H9 (cell line): ENCODE measurements at regions not wholly inside any gene's neighbourhood (a gene's known extent, or its start where the extent isn't known, plus 50 kb on each side); places are given as distances from the start of the nearest gene placed in this dataset.

Source experiments
- DNase-seq: peaks from one replicate; pipeline ENCODE4 v3.0.0-alpha.2; 2017
- H2AFZ ChIP-seq: one replicate; pipeline ENCODE4 v1.6.1; 2013; ENCODE audit warnings: mild to moderate bottlenecking, low read length, control low read depth, moderate library complexity
- H2AK5ac ChIP-seq: 2 replicates; pipeline ENCODE4 v1.6.1; 2013; ENCODE audit warnings: low read length, control low read depth, mixed read lengths; ENCODE audit not compliant: insufficient read length
- H2BK120ac ChIP-seq: one replicate; pipeline ENCODE4 v1.6.1; 2013; ENCODE audit warnings: low read depth, mild to moderate bottlenecking, low read length, control low read depth, inconsistent platforms; ENCODE audit not compliant: poor library complexity, severe bottlenecking
- H2BK12ac ChIP-seq: 2 replicates; pipeline ENCODE4 v1.6.1; 2013; ENCODE audit warnings: low read length, control low read depth, mixed read lengths, low read depth; ENCODE audit not compliant: insufficient read length
- H2BK15ac ChIP-seq: 2 replicates; pipeline ENCODE4 v1.6.1; 2013; ENCODE audit warnings: low read depth, low read length, control low read depth
- H2BK20ac ChIP-seq: one replicate; pipeline ENCODE4 v1.6.1; 2013; ENCODE audit warnings: low read depth, mild to moderate bottlenecking, low read length, control low read depth, inconsistent platforms; ENCODE audit not compliant: poor library complexity, severe bottlenecking
- H2BK5ac ChIP-seq: 2 replicates; pipeline ENCODE4 v1.6.1; 2013; ENCODE audit warnings: low read length, control low read depth, mixed read lengths; ENCODE audit not compliant: insufficient read length
- H3K14ac ChIP-seq: 2 replicates; pipeline ENCODE4 v1.6.1; 2013; ENCODE audit warnings: low read length, control low read depth; ENCODE audit not compliant: insufficient read depth
- H3K18ac ChIP-seq: 2 replicates; pipeline ENCODE4 v1.6.1; 2013; ENCODE audit warnings: low read depth, mild to moderate bottlenecking, mixed read lengths, low read length, control low read depth; ENCODE audit not compliant: insufficient read length
- H3K23ac ChIP-seq: 2 replicates; pipeline ENCODE4 v1.6.1; 2013; ENCODE audit warnings: low read length, control low read depth, mixed read lengths, low read depth; ENCODE audit not compliant: insufficient read length
- H3K23me2 ChIP-seq: 2 replicates; pipeline ENCODE4 v1.6.1; 2013; ENCODE audit warnings: low read depth, mild to moderate bottlenecking, mixed read lengths, low read length, control low read depth; ENCODE audit not compliant: insufficient read length, poor library complexity, severe bottlenecking
- H3K27ac ChIP-seq: 2 replicates; pipeline ENCODE4 v1.5.1; 2013; ENCODE audit warnings: low read length, control low read depth, mixed read lengths, low read depth; ENCODE audit not compliant: insufficient read length
- H3K27me3 ChIP-seq: 2 replicates; pipeline ENCODE4 v1.6.1; 2013; ENCODE audit warnings: low read length, control low read depth, inconsistent platforms; ENCODE audit not compliant: insufficient read depth
- H3K4ac ChIP-seq: 2 replicates; pipeline ENCODE4 v1.6.1; 2013; ENCODE audit warnings: low read depth, mild to moderate bottlenecking, control low read depth, inconsistent platforms, low read length, moderate library complexity
- H3K4me1 ChIP-seq: 2 replicates; pipeline ENCODE4 v1.6.1; 2013; ENCODE audit warnings: low read length, control low read depth, inconsistent platforms; ENCODE audit not compliant: insufficient read depth
- H3K4me2 ChIP-seq: 2 replicates; pipeline ENCODE4 v1.6.1; 2013; ENCODE audit warnings: low read length, control low read depth, mixed read lengths; ENCODE audit not compliant: insufficient read length, insufficient read depth
- H3K56ac ChIP-seq: 2 replicates; pipeline ENCODE4 v1.6.1; 2013; ENCODE audit warnings: low read depth, mild to moderate bottlenecking, mixed read lengths, low read length, control low read depth; ENCODE audit not compliant: insufficient read length
- H3K79me1 ChIP-seq: 2 replicates; pipeline ENCODE4 v1.6.1; 2013; ENCODE audit warnings: low read depth, mild to moderate bottlenecking, moderate library complexity, low read length, control low read depth, inconsistent platforms; ENCODE audit not compliant: insufficient read depth, poor library complexity, severe bottlenecking
- H3K79me2 ChIP-seq: 2 replicates; pipeline ENCODE4 v1.6.1; 2013; ENCODE audit warnings: low read length, control low read depth, inconsistent platforms; ENCODE audit not compliant: insufficient read depth
- H3K9ac ChIP-seq: 2 replicates; pipeline ENCODE4 v1.6.1; 2013; ENCODE audit warnings: low read length, control low read depth, mixed read lengths; ENCODE audit not compliant: insufficient read length; ENCODE audit errors: extremely low read depth
- H3K9me3 ChIP-seq: one replicate; pipeline ENCODE4 v1.6.1; 2013; ENCODE audit warnings: low read depth, low read length, inconsistent platforms; ENCODE audit not compliant: control insufficient read depth
- H3T11ph ChIP-seq: one replicate; pipeline ENCODE4 v1.6.1; 2013; ENCODE audit warnings: mild to moderate bottlenecking, low read length, control low read depth, inconsistent platforms
- H4K20me1 ChIP-seq: one replicate; pipeline ENCODE4 v1.6.1; 2013; ENCODE audit not compliant: control insufficient read depth, insufficient read length, insufficient read depth
- H4K5ac ChIP-seq: 2 replicates; pipeline ENCODE4 v1.6.1; 2013; ENCODE audit warnings: low read depth, mild to moderate bottlenecking, mixed read lengths, low read length, control low read depth; ENCODE audit not compliant: insufficient read length
- H4K8ac ChIP-seq: replicated peaks from 2 replicates; pipeline ENCODE4 v1.6.1; 2013; ENCODE audit warnings: low read length, control low read depth, mixed read lengths, low read depth; ENCODE audit not compliant: insufficient read length
- H4K91ac ChIP-seq: 2 replicates; pipeline ENCODE4 v1.6.1; 2013; ENCODE audit warnings: low read depth, mild to moderate bottlenecking, moderate library complexity, mixed read lengths, low read length, control low read depth; ENCODE audit not compliant: insufficient read length
- H3K27ac Mint-ChIP-seq, 3 experiments: 2 replicates in 2 of 3; 3 replicates in 1 of 3; pipeline ENCODE4 v1.8.0; 2020 to 2021; ENCODE audit warnings: mixed read lengths in 3 of 3, mild to moderate bottlenecking in 1 of 3, moderate library complexity in 1 of 3
- H3K27me3 Mint-ChIP-seq: 2 replicates; pipeline ENCODE4 v1.8.0; 2021; ENCODE audit warnings: low read depth, mild to moderate bottlenecking, moderate library complexity, mixed read lengths
- H3K36me3 Mint-ChIP-seq, 3 experiments: 2 replicates in 2 of 3; 3 replicates in 1 of 3; pipeline ENCODE4 v1.8.0; 2020 to 2021; ENCODE audit warnings: low read depth in 3 of 3, mixed read lengths in 3 of 3; ENCODE audit not compliant: insufficient read depth in 1 of 3
- H3K4me1 Mint-ChIP-seq, 2 experiments: 2 replicates each; pipeline ENCODE4 v1.8.0; 2020; ENCODE audit warnings: mixed read lengths in 2 of 2
- H3K4me3 Mint-ChIP-seq, 2 experiments: 2 replicates in 1 of 2; 3 replicates in 1 of 2; pipeline ENCODE4 v1.8.0; 2020 to 2021; ENCODE audit warnings: mild to moderate bottlenecking in 2 of 2, mixed read lengths in 2 of 2, moderate library complexity in 1 of 2
- H3K9me3 Mint-ChIP-seq, 2 experiments: 2 replicates in 1 of 2; 3 replicates in 1 of 2; pipeline ENCODE4 v1.8.0; 2020; ENCODE audit warnings: mild to moderate bottlenecking in 2 of 2, mixed read lengths in 2 of 2, moderate library complexity in 1 of 2
- CTCF ChIP-seq: fragments of 200-600 bp; sonication (generic); conservative IDR thresholded peaks from 3 replicates; pipeline ENCODE4 v1.8.0; 2021; ENCODE audit warnings: antibody characterized with exemption, mild to moderate bottlenecking
- WGBS: extraction: QIAGEN DNeasy Blood & Tissue Kit; methylation state at CpG from one replicate; pipeline ENCODE4 v1.1.7; 2013; ENCODE audit warnings: missing lambda C conversion rate, low lambda C conversion rate, mixed read lengths; ENCODE audit not compliant: insufficient read length; ENCODE audit errors: extremely low coverage; 5-methylcytosine and 5-hydroxymethylcytosine counted together

DNA sequence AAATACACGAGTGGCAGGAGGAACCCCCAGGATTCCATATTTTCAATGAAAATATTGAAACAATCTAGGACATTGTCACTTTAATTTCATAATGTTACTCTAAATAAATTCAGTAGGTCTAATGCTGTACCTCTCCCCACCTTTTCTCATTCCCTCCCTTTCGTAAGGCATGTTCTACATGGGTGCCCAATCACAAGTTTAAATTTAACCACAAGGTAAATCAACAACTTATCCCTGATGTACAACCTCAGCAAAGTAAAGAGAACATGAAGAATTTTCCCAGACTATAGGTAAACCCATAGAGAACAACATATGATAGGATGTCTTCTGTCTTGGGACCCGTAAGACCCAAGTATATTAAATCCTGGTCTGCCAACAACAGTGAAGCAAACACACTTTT is 53.2 kb upstream of the MITF start:
- no peak for TF ChIP-seq CTCF
- H3K9ac ChIP-seq, result no peak overlapping the region
- Mint-ChIP-seq H3K9me3 (no peaks in the 10 kb centered on the region), H3K27me3 (peaks cover 97% of the 10 kb centered on the region), H3K36me3 (no peaks in the 10 kb centered on the region), H3K4me3 (no peak overlapping the region), H3K27ac (no peak overlapping the region), H3K4me1 (peaks cover 13 to 21% of the 10 kb centered on the region in 2 experiments)
- H3K14ac ChIP-seq, result no peak overlapping the region
- H2BK20ac ChIP-seq, result no peak overlapping the region
- no peak overlapping the region for H3K27ac ChIP-seq
- no peaks in the 10 kb centered on the region for H3K4me1 ChIP-seq
- no peak overlapping the region for H4K8ac ChIP-seq
- no peak overlapping the region for H3K4ac ChIP-seq
- H3K56ac ChIP-seq, result no peak overlapping the region
- H2BK15ac ChIP-seq, result no peak overlapping the region
- no peaks in the 10 kb centered on the region for H3K79me2 ChIP-seq
- H3K4me2 ChIP-seq, result no peak overlapping the region
- no peaks in the 10 kb centered on the region for H3K9me3 ChIP-seq
- DNase-seq, result no peak
- H2BK12ac ChIP-seq, result no peak overlapping the region
- no CpG with 5 or more reads among the region's 3 CpGs for WGBS
- H4K5ac ChIP-seq, result no peak overlapping the region
- no peak overlapping the region for H2BK120ac ChIP-seq
- H3K27me3 ChIP-seq, result peaks cover 26% of the 10 kb centered on the region
- H2AK5ac ChIP-seq, result no peak overlapping the region
- peaks cover 2% of the 10 kb centered on the region for H3K23me2 ChIP-seq
- H3T11ph ChIP-seq, result no peak overlapping the region
- no peak overlapping the region for H4K91ac ChIP-seq
- no peak overlapping the region for H3K23ac ChIP-seq
- no peaks in the 10 kb centered on the region for H4K20me1 ChIP-seq
- no peak overlapping the region for H2BK5ac ChIP-seq
- H3K18ac ChIP-seq, result no peak overlapping the region
- H3K79me1 ChIP-seq, result no peaks in the 10 kb centered on the region
- H2AFZ ChIP-seq, result no peak overlapping the region
